ENCODE measurements at regions not wholly inside any gene's neighbourhood (a gene's known extent, or its start where the extent isn't known, plus 50 kb on each side); places are given as distances from the start of the nearest gene placed in this dataset.

DNA sequence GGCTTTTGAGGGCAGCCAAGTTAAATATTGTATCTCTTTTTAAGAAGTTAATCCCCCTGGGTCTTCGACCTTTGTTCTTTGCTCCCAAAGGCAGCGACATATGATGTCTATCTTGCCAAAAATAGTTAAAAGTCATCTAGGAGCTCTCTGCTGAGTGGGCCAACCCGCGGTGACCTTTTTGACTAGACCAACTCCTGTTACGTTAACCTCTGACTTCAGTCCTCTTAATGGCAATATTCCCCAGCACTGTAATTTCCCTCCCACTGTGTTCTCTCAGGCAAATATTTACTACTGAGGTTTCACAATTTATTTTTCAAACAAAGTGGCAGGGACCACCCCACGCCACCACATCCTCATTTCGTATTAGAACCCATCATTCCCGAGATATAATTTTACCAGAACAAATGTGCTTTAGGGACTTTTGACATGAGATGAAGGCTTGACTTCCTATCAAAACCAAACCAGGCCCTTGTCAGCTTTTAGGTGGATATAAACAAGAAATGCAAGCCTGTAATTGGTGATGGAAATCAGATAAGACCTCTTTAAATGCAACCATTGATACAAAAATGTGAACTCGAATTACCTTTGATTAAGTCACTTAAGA is 764.7 kb downstream of the SATB2 start:
- DNase-seq (ENCODE audit: extremely low spot score): no peak
- POLR2A ChIA-PET: no interaction called here
- CTCF ChIA-PET: no interaction called here
- TF ChIP-seq, protein P1, sequence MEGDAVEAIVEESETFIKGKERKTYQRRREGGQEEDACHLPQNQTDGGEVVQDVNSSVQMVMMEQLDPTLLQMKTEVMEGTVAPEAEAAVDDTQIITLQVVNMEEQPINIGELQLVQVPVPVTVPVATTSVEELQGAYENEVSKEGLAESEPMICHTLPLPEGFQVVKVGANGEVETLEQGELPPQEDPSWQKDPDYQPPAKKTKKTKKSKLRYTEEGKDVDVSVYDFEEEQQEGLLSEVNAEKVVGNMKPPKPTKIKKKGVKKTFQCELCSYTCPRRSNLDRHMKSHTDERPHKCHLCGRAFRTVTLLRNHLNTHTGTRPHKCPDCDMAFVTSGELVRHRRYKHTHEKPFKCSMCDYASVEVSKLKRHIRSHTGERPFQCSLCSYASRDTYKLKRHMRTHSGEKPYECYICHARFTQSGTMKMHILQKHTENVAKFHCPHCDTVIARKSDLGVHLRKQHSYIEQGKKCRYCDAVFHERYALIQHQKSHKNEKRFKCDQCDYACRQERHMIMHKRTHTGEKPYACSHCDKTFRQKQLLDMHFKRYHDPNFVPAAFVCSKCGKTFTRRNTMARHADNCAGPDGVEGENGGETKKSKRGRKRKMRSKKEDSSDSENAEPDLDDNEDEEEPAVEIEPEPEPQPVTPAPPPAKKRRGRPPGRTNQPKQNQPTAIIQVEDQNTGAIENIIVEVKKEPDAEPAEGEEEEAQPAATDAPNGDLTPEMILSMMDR (IDR thresholded peaks at IDR 0.05; ENCODE audit: control extremely low read depth, extremely low read depth, low read depth, missing control alignments): no peak

DNA sequence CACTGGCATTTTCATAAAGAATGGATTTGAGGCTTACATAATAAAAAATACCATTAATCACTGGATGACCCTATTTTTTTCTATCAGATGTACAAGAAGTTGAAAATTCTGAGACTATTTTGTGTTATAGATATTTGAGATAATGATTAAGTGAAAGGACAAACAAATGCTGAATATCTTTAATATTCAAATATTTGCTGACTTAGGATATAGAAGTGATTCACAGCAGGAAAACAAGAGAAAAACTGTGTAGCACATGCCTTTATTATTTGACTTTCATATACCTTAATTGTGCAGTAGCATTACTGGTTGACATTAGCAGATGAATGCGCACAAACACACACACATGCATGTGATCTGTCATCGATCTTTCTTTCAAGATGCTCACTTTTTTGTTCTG is 766.5 kb downstream of the SATB2 start:
- CTCF ChIA-PET: no interaction called here

DNA sequence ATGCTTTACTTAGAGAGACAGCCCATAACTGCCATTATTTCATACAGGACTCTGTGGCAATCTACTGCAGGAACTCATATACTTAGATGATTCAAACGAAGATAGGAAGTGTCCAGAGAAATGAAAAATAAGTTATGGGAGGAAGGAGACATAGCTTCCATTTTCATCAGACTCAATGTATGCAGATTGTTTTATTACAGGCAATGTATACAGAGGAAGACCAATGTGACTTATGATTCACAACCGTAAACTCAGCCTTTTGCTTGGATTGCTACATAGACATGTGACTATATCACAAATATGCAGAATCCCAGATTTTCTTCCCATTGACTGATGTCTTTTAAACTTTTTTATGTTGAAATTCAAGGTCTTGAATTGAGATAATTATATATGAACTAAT is 793.4 kb downstream of the SATB2 start:
- TF ChIP-seq, protein P1 (IDR thresholded peaks at IDR 0.05; ENCODE audit: control extremely low read depth, extremely low read depth, low read depth, missing control alignments): no peak
- ChIA-PET CTCF (no interaction called here), POLR2A (no interaction called here)
- no peak for DNase-seq (ENCODE audit: extremely low spot score)

More for the DNA sequence above, 766.5 kb downstream of the SATB2 start:
- no peak for DNase-seq (ENCODE audit: extremely low spot score)
- POLR2A ChIA-PET: no interaction called here
- TF ChIP-seq, protein P1 (IDR thresholded peaks at IDR 0.05; ENCODE audit: control extremely low read depth, extremely low read depth, low read depth, missing control alignments): no peak

DNA sequence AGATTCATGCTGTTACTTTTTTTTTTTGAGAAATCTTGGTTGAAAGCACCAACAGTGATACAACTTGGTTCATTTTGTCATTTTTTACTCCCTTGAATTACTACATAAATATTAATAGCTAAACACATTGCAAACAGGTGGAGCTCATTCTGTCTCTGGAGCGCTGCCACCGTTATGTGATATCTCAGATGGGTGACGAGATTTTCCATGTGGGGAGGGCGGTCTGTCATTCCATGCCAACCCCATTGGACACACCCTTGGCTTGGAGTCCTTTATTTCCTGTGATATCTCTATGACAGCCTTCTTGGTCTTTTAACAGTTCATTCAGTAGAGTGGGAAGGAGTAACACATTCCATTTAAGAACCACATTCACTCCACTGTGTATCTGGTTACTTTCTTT is 794.8 kb downstream of the SATB2 start:
- CTCF ChIA-PET: no interaction called here
- TF ChIP-seq, protein P1 (IDR thresholded peaks at IDR 0.05; ENCODE audit: control extremely low read depth, extremely low read depth, low read depth, missing control alignments): no peak
- no peak for DNase-seq (ENCODE audit: extremely low spot score)
- POLR2A ChIA-PET: no interaction called here

DNA sequence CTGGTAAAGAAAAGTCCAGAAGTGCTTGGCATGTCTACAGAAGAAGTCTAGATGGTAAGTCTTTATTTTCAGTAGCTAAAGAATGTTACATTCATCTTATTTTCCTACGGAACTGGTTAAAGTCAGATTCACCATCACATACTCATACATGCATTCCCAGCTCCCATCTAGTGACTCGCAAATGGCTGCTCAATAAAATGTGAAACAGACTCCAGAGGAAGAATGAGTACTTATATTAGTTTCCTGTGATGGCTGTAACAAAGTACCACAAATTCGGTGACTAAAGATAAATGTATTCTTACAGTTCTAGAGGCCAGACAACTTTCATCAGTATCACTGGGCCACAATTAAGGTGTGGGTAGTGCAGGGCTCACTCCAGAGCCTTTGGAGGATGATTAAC is 797.2 kb downstream of the SATB2 start:
- TF ChIP-seq, protein P1 (IDR thresholded peaks at IDR 0.05; ENCODE audit: control extremely low read depth, extremely low read depth, low read depth, missing control alignments): no peak
- CTCF ChIA-PET: no interaction called here
- no peak for DNase-seq (ENCODE audit: extremely low spot score)
- POLR2A ChIA-PET: no interaction called here

DNA sequence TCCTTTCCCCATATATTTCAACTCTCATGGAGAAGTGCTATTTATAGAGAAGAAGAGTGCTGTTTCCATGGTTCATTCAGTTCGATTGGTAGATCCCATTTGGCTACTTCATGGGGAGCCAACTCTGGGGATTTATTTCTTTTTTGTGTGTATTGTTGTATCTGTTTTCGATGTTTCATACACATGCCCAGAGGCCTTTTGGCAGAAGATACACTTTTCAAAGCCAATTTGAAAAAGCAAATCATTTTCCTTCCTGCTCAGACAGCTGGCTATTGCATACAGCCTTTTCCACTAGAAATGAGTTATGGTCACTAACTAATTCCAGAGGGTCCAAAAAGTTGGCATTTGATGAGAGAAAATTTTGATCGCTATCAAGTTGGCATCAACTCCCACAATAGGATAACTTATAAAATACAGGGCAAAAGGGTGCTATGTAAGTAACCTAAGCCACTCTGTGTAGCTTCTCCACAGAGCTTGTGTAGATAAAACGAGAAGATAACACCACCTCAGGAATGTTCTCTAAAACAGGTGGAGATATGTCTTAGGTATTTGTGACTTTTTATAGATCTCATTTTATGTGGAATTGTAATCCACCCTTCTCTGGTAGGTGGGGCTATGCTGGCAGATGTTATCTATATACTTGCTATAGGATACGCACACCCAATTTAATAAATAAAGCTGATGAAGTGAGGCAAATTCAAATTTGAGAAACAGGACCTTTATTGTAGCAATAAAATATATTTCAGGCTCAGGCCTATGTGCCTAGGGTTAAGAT is 798.5 kb downstream of the SATB2 start:
- TF ChIP-seq, protein P1 (IDR thresholded peaks at IDR 0.05; ENCODE audit: control extremely low read depth, extremely low read depth, low read depth, missing control alignments): no peak
- no peak for DNase-seq (ENCODE audit: extremely low spot score)
- POLR2A ChIA-PET: no interaction called here
- CTCF ChIA-PET: no interaction called here

All from GM10248 (cell line).